Spleen (tissue), 11 donors: ENCODE measurements at regions not wholly inside any gene's neighbourhood (a gene's known extent, or its start where the extent isn't known, plus 50 kb on each side); places are given as distances from the start of the nearest gene placed in this dataset.

ENCODE experiments used
- DNase-seq: peaks from one replicate; pipeline ENCODE4 v3.0.0-alpha.2; 2020
- H3K27ac ChIP-seq, 8 donors: fragments of 200-600 bp; sonication (generic) in 7 of 8; 1 replicate in 4 of 8; 2 replicates in 4 of 8; pipeline versions ENCODE4 v1.5.0 to v1.8.0; 2016 to 2021; ENCODE audit warnings: inconsistent platforms in 4 of 8, mild to moderate bottlenecking in 4 of 8, moderate library complexity in 1 of 8
- H3K27me3 ChIP-seq, 7 donors: fragments of 200-600 bp; sonication (generic) in 6 of 7; replicated peaks in 1 of 7; 1 replicate in 4 of 7; 2 replicates in 3 of 7; pipeline versions ENCODE4 v1.5.0 to v1.8.0; 2016 to 2021; ENCODE audit warnings: inconsistent platforms in 3 of 7, mild to moderate bottlenecking in 1 of 7
- H3K36me3 ChIP-seq, 6 donors: fragments of 200-600 bp; sonication (generic) in 5 of 6; 1 replicate in 4 of 6; 2 replicates in 2 of 6; pipeline versions ENCODE4 v1.5.0 to v1.8.0; 2016 to 2021; ENCODE audit warnings: inconsistent platforms in 2 of 6
- H3K4me1 ChIP-seq, 6 donors: fragments of 200-600 bp; sonication (generic) in 5 of 6; 1 replicate in 3 of 6; 2 replicates in 3 of 6; pipeline versions ENCODE4 v1.5.0 to v1.8.0; 2016 to 2021; ENCODE audit warnings: inconsistent platforms in 3 of 6
- H3K4me3 ChIP-seq, 8 donors: fragments of 200-600 bp; sonication (generic) in 7 of 8; 1 replicate in 4 of 8; 2 replicates in 4 of 8; pipeline versions ENCODE4 v1.5.0 to v1.8.0; 2016 to 2021; ENCODE audit warnings: inconsistent platforms in 4 of 8, mild to moderate bottlenecking in 4 of 8, moderate library complexity in 2 of 8
- H3K9me3 ChIP-seq, 8 donors: fragments of 200-600 bp; sonication (generic) in 7 of 8; 1 replicate in 4 of 8; 2 replicates in 4 of 8; pipeline versions ENCODE4 v1.5.0 to v1.8.0; 2016 to 2021; ENCODE audit warnings: inconsistent platforms in 4 of 8
- POLR2A ChIP-seq, 3 donors: fragments of 450-650 bp; IDR thresholded peaks; one replicate each; pipeline ENCODE4 v1.5.1; 2017; ENCODE audit warnings: antibody characterized with exemption in 3 of 3, mild to moderate bottlenecking in 1 of 3
- POLR2AphosphoS5 ChIP-seq, 3 donors: sonication (generic); formaldehyde crosslinking; IDR thresholded peaks; one replicate each; pipeline ENCODE4 v1.5.1; 2017; ENCODE audit warnings: antibody characterized with exemption in 3 of 3
- WGBS, 5 donors: extraction: QIAGEN DNeasy Blood & Tissue Kit in 3 of 5; methylation state at CpG; one replicate each; pipeline versions ENCODE4 v1.1.5 to v1.1.7; 2013 to 2018; 5-methylcytosine and 5-hydroxymethylcytosine counted together
- intact Hi-C: fragments of 100-400 bp; cut with DNase I; formaldehyde crosslinking; loops from one replicate; pipeline ENCODE4 v1.15.0; 2023; ENCODE audit warnings: low total_unique reads
- TF ChIP-seq, protein P1 (sequence below), 11 experiments: fragments of 200-600 bp in 7 of 11; fragments of 450-650 bp in 4 of 11; sonication (generic) in 4 of 11; IDR thresholded peaks in 8 of 11; conservative IDR thresholded peaks in 3 of 11; 1 replicate in 7 of 11; 2 replicates in 4 of 11; pipeline versions ENCODE4 v1.4.0 to v1.8.0; 2016 to 2021; ENCODE audit warnings: antibody characterized with exemption in 11 of 11, inconsistent platforms in 4 of 11, mild to moderate bottlenecking in 1 of 11
- donor health status: healthy with polysubstance abuse.
- donor health status: DM: no; HTN: no; CAD: no; lungs with moderate emphysema.
- donor health status: DM: no; HTN: no; CAD: no.
- donor health status: Bipolar disorder and iron deficiency.
- donor health status: healthy.
- donor health status: DM: no; HTN: no; CAD: no.
- donor health status: DM: yes; HTN: yes; CAD: no.

DNA sequence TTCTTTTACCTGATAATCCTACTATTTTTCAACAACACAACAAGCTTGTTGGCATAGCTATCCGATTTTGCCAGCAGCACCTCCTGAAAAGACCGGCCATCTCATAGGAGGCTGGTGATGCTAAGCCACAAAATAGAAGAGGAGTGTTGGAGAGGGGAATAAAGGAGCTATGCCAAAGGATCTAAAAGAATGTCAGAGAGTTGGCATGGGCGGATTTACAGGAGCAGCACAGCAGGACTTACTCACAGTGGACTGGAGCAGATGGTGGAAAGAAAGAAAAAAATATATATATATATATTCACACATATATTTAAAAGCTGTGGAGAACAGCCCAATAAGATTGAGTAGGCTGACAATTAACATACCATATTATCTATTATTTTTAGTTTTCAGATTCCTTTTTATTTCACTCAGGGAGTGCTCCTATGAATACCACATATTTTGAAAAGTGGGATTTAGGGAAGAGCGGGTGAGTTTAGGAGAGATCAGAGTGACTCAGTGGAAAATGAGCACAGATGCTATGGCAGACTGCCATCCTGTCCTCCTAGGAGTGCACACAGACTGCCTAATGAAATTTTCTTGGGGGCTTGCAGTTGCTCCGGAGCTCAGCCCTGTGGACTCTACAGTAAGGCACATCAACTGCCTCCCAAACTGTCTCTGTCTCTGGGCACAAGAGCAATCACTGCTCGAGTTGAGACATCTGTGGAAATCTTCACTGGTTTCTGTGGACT is 394.4 kb upstream of the CHRM3 start:
- DNase-seq = no peak
- Histone ChIP-seq H3K4me3 (no peak overlapping the region), H3K27ac (no peak overlapping the region), H3K27me3 (no peaks in the 10 kb centered on the region), H3K9me3 (peaks cover 0 to 15% (median 7%) of the 10 kb centered on the region in 8 donors), H3K4me1 (no peaks in the 10 kb centered on the region), H3K36me3 (no peaks in the 10 kb centered on the region)
- intact Hi-C loops = no loop called here
- TF ChIP-seq, protein P1, sequence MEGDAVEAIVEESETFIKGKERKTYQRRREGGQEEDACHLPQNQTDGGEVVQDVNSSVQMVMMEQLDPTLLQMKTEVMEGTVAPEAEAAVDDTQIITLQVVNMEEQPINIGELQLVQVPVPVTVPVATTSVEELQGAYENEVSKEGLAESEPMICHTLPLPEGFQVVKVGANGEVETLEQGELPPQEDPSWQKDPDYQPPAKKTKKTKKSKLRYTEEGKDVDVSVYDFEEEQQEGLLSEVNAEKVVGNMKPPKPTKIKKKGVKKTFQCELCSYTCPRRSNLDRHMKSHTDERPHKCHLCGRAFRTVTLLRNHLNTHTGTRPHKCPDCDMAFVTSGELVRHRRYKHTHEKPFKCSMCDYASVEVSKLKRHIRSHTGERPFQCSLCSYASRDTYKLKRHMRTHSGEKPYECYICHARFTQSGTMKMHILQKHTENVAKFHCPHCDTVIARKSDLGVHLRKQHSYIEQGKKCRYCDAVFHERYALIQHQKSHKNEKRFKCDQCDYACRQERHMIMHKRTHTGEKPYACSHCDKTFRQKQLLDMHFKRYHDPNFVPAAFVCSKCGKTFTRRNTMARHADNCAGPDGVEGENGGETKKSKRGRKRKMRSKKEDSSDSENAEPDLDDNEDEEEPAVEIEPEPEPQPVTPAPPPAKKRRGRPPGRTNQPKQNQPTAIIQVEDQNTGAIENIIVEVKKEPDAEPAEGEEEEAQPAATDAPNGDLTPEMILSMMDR (IDR thresholded peaks at IDR 0.05 in 8 of 11, conservative IDR thresholded peaks at IDR 0.05 in 3 of 11) = no peak
- no peak for TF ChIP-seq POLR2A (IDR thresholded peaks at IDR 0.05)
- no peak for TF ChIP-seq POLR2AphosphoS5 (IDR thresholded peaks at IDR 0.05)
- 69 to 89% (median 79%) methylated on average over 6 of the region's 6 CpGs for WGBS, 5 donors

DNA sequence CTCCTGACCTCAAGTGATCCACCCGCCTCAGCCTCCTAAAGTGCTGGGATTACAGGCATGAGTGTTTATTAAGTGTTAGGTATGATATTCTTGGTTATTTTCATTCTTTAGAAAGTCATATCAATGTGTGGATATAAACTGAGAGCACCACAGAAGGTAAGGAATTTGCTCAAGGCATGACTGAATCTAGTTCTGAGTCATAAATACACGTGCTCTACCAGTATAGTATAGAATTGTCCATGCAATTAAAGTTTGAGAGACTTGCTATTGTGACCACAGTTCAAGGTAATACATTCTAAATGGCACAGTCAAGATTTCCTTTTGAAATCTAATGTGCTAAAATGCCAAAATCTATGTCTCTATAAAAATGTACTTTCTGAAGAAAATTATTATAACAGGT is 401.1 kb upstream of the CHRM3 start:
- no peak for DNase-seq
- Histone ChIP-seq H3K36me3 (no peaks in the 10 kb centered on the region), H3K4me3 (no peak overlapping the region), H3K4me1 (no peaks in the 10 kb centered on the region), H3K27ac (no peak overlapping the region), H3K9me3 (peaks cover 0 to 15% (median 7%) of the 10 kb centered on the region in 8 donors), H3K27me3 (no peaks in the 10 kb centered on the region)
- TF ChIP-seq, protein P1 (IDR thresholded peaks at IDR 0.05 in 8 of 11, conservative IDR thresholded peaks at IDR 0.05 in 3 of 11) = no peak
- TF ChIP-seq POLR2A (IDR thresholded peaks at IDR 0.05) = no peak
- TF ChIP-seq POLR2AphosphoS5 (IDR thresholded peaks at IDR 0.05) = no peak
- 77 to 87% (median 80%) methylated on average over 2 of the region's 2 CpGs for WGBS, 5 donors
- intact Hi-C loops = no loop called here

DNA sequence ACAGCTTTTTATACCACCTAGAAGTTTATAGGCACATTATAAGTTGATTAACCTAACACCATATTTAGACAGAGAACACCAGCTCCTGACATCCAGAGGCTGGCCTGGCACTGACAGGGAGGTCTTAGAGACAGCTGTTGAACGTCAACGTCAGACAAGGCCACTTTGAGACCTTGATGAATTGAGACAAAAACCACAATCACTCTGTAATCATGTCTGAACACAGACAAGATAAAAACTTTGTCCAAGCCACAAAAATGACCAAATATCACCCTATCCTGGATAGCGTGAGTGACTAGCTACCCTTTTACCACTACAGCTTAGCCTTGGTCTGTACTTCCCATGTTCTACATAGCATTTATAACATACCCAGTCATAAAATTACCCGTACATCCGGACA is 403.6 kb upstream of the CHRM3 start:
- TF ChIP-seq, protein P1 (IDR thresholded peaks at IDR 0.05 in 8 of 11, conservative IDR thresholded peaks at IDR 0.05 in 3 of 11) = no peak
- TF ChIP-seq POLR2AphosphoS5 (IDR thresholded peaks at IDR 0.05) (no peak), POLR2A (IDR thresholded peaks at IDR 0.05) (no peak)
- 63 to 71% (median 68%) methylated on average over 5 of the region's 5 CpGs for whole genome bisulfite sequencing, 5 donors
- intact Hi-C loops = no loop called here
- Histone ChIP-seq H3K27ac (no peak overlapping the region), H3K27me3 (no peaks in the 10 kb centered on the region), H3K4me3 (no peak overlapping the region), H3K36me3 (no peaks in the 10 kb centered on the region), H3K4me1 (no peaks in the 10 kb centered on the region), H3K9me3 (peaks cover 0 to 4% (median 2%) of the 10 kb centered on the region in 8 donors)
- DNase-seq = no peak

DNA sequence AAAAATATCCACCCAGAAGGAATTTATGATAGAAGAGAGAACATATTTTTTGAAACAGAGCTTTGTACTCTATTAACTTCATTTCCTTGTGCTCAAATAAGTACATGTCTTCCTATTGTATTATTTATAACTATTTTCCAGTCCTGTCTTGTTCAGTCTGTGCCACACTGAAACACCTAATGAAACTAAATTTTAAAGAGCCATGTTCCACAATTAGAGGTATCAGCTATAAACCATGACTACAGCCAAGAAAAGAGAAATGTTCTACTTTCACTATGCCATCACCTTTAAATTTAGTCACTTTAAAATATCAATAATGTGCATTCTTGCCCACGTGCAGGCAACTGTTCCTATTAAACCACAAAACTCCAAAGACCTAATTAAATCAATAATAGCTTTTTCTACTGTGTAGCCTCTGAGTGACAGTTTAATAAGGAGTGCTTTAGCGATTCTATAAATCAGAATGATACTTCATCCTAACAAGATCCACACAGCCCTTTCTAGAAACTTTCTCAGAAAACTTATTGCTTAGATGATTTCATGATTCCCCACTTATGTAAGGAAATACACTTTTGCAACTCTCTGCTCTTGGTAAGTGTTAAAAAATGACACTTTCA is 404.9 kb upstream of the CHRM3 start:
- 57 to 72% (median 66%) methylated on average over 2 of the region's 2 CpGs for WGBS, 5 donors
- Histone ChIP-seq H3K4me1 (no peaks in the 10 kb centered on the region), H3K4me3 (no peak overlapping the region), H3K36me3 (no peaks in the 10 kb centered on the region), H3K27ac (no peak overlapping the region), H3K9me3 (no peaks in the 10 kb centered on the region), H3K27me3 (no peaks in the 10 kb centered on the region)
- DNase-seq = no peak
- TF ChIP-seq POLR2AphosphoS5 (IDR thresholded peaks at IDR 0.05) (no peak), POLR2A (IDR thresholded peaks at IDR 0.05) (no peak)
- TF ChIP-seq, protein P1 (IDR thresholded peaks at IDR 0.05 in 8 of 11, conservative IDR thresholded peaks at IDR 0.05 in 3 of 11) = no peak
- intact Hi-C loops = no loop called here
